Right cardiac atrium (tissue), 5 donors: ENCODE measurements at regions not wholly inside any gene's neighbourhood (a gene's known extent, or its start where the extent isn't known, plus 50 kb on each side); places are given as distances from the start of the nearest gene placed in this dataset.

ENCODE experiments used
- ATAC-seq, 2 donors: fragments of 200-7000 bp; cut with Tn5 transposase; one replicate each; pipeline versions ENCODE4 v1.8.0 to v1.9.1; 2020; ENCODE audit warnings: moderate library complexity in 2 of 2, mild to moderate bottlenecking in 1 of 2
- DNase-seq, 3 donors: peaks; one replicate each; pipeline ENCODE4 v3.0.0-alpha.2; 2020
- H3K27ac ChIP-seq: one replicate; pipeline ENCODE4 v1.5.1; 2013; ENCODE audit warnings: mild to moderate bottlenecking, low read length, control low read depth, moderate library complexity
- H3K27me3 ChIP-seq: one replicate; pipeline ENCODE4 v1.6.1; 2013; ENCODE audit not compliant: control insufficient read depth, insufficient read depth
- H3K4me1 ChIP-seq: one replicate; pipeline ENCODE4 v1.6.1; 2013; ENCODE audit warnings: low read length; ENCODE audit not compliant: control insufficient read depth, insufficient read depth
- H3K4me3 ChIP-seq: one replicate; pipeline ENCODE4 v1.5.1; 2013; ENCODE audit warnings: low read length, control low read depth
- H3K9me3 ChIP-seq: one replicate; pipeline ENCODE4 v1.6.1; 2013; ENCODE audit warnings: low read length; ENCODE audit not compliant: control insufficient read depth
- WGBS: extraction: QIAGEN DNeasy Blood & Tissue Kit; methylation state at CpG from one replicate; pipeline ENCODE4 v1.1.7; 2013; 5-methylcytosine and 5-hydroxymethylcytosine counted together
- intact Hi-C, 4 donors: fragments of 100-400 bp; cut with DNase I; formaldehyde crosslinking; loops; one replicate each; pipeline versions ENCODE4 v1.11.0 to v1.14.0; 2022 to 2023
- donor health status: healthy with polysubstance abuse.
- donor health status: DM: no; HTN: yes; CAD: no.
- donor health status: DM: no; HTN: no; CAD: no.
- donor health status: DM: no; HTN: yes; CAD: no; lungs with severe emphysema.
- donor health status: DM: yes; HTN: yes; CAD: no.

GRCh38 chr4:96342196-96342595 is 502.3 kb downstream of the PDHA2 start:
- Histone ChIP-seq H3K4me1 (no peaks in the 10 kb centered on the region), H3K27ac (no peak overlapping the region), H3K27me3 (no peaks in the 10 kb centered on the region), H3K9me3 (no peaks in the 10 kb centered on the region), H3K4me3 (no peak overlapping the region)
- DNase-seq: no peak
- intact Hi-C loops: no loop called here
- 75% methylated on average over 1 of the region's 1 CpG for WGBS
- ATAC-seq: no peak

- Histone ChIP-seq H3K4me1 (no peaks in the 10 kb centered on the region), H3K9me3 (no peaks in the 10 kb centered on the region), H3K27ac (no peak overlapping the region), H3K4me3 (no peak overlapping the region), H3K27me3 (no peaks in the 10 kb centered on the region)
- intact Hi-C loops: no loop called here
- DNase-seq (no peak), ATAC-seq (no peak)
- 75% methylated on average over 2 of the region's 2 CpGs for WGBS
Observed at GRCh38 chr4:96342790-96343455, 503.0 kb downstream of the PDHA2 start.

- intact Hi-C loops: no loop called here
- Histone ChIP-seq H3K4me1 (no peaks in the 10 kb centered on the region), H3K4me3 (no peak overlapping the region), H3K9me3 (no peaks in the 10 kb centered on the region), H3K27me3 (no peaks in the 10 kb centered on the region), H3K27ac (no peak overlapping the region)
- no peak for DNase-seq
- no peak for ATAC-seq
Observed at GRCh38 chr4:96343836-96344235, 503.9 kb downstream of the PDHA2 start.

GRCh38 chr4:96347582-96347981 is 507.7 kb downstream of the PDHA2 start:
- H3K9me3 ChIP-seq: no peaks in the 10 kb centered on the region
- DNase-seq (no peak), ATAC-seq (no peak)
- H3K4me1 ChIP-seq: no peaks in the 10 kb centered on the region
- 71% methylated on average over 2 of the region's 2 CpGs for WGBS
- intact Hi-C loops: no loop called here
- no peaks in the 10 kb centered on the region for H3K27me3 ChIP-seq
- H3K4me3 ChIP-seq: no peak overlapping the region
- H3K27ac ChIP-seq: no peak overlapping the region

- Histone ChIP-seq H3K4me1 (no peaks in the 10 kb centered on the region), H3K27me3 (no peaks in the 10 kb centered on the region), H3K27ac (no peak overlapping the region), H3K9me3 (no peaks in the 10 kb centered on the region), H3K4me3 (no peak overlapping the region)
- ATAC-seq (no peak), DNase-seq (no peak)
- WGBS: 50% methylated on average over 3 of the region's 3 CpGs
- intact Hi-C loops: no loop called here
Observed at GRCh38 chr4:96352051-96352517, 512.2 kb downstream of the PDHA2 start.

- Histone ChIP-seq H3K27me3 (no peaks in the 10 kb centered on the region), H3K9me3 (no peaks in the 10 kb centered on the region), H3K4me3 (no peak overlapping the region), H3K4me1 (no peaks in the 10 kb centered on the region), H3K27ac (no peak overlapping the region)
- intact Hi-C loops: no loop called here
- WGBS: 10% methylated on average over 2 of the region's 2 CpGs
- DNase-seq (no peak), ATAC-seq (no peak)
Observed at GRCh38 chr4:96354036-96354712, 514.3 kb downstream of the PDHA2 start.

- Histone ChIP-seq H3K27me3 (no peaks in the 10 kb centered on the region), H3K9me3 (no peaks in the 10 kb centered on the region), H3K27ac (no peak overlapping the region), H3K4me1 (no peaks in the 10 kb centered on the region), H3K4me3 (no peak overlapping the region)
- ATAC-seq (no peak), DNase-seq (no peak)
- WGBS: 66% methylated on average over 2 of the region's 2 CpGs
- intact Hi-C loops: no loop called here
Observed at GRCh38 chr4:96355414-96355813, 515.5 kb downstream of the PDHA2 start.

GRCh38 chr4:96356591-96357370 is 516.9 kb downstream of the PDHA2 start:
- Histone ChIP-seq H3K27me3 (no peaks in the 10 kb centered on the region), H3K27ac (no peak overlapping the region), H3K4me1 (no peaks in the 10 kb centered on the region), H3K4me3 (no peak overlapping the region), H3K9me3 (no peaks in the 10 kb centered on the region)
- no peak for DNase-seq
- intact Hi-C loops: no loop called here
- no peak for ATAC-seq
- 76% methylated on average over 2 of the region's 2 CpGs for WGBS

- Histone ChIP-seq H3K9me3 (peaks cover 3% of the 10 kb centered on the region), H3K4me3 (no peak overlapping the region), H3K4me1 (no peaks in the 10 kb centered on the region), H3K27me3 (no peaks in the 10 kb centered on the region), H3K27ac (no peak overlapping the region)
- ATAC-seq (no peak), DNase-seq (no peak)
- intact Hi-C loops: no loop called here
- WGBS: 85% methylated on average over 1 of the region's 1 CpG
Observed at GRCh38 chr4:96366632-96367031, 526.7 kb downstream of the PDHA2 start.

GRCh38 chr4:96375367-96375766 is 535.5 kb downstream of the PDHA2 start:
- peaks cover 3% of the 10 kb centered on the region for H3K9me3 ChIP-seq
- intact Hi-C loops: no loop called here
- ATAC-seq (no peak), DNase-seq (no peak)
- no peak overlapping the region for H3K4me3 ChIP-seq
- no peaks in the 10 kb centered on the region for H3K4me1 ChIP-seq
- no peak overlapping the region for H3K27ac ChIP-seq
- H3K27me3 ChIP-seq: no peaks in the 10 kb centered on the region
- WGBS: 73% methylated on average over 3 of the region's 3 CpGs

GRCh38 chr4:96379524-96379923 is 539.6 kb downstream of the PDHA2 start:
- Histone ChIP-seq H3K27ac (no peak overlapping the region), H3K9me3 (no peaks in the 10 kb centered on the region), H3K4me3 (no peak overlapping the region), H3K27me3 (no peaks in the 10 kb centered on the region), H3K4me1 (no peaks in the 10 kb centered on the region)
- 76% methylated on average over 2 of the region's 2 CpGs for WGBS
- intact Hi-C loops: no loop called here
- no peak for DNase-seq
- ATAC-seq: no peak
